ENCODE measurements at regions not wholly inside any gene's neighbourhood (a gene's known extent, or its start where the extent isn't known, plus 50 kb on each side); places are given as distances from the start of the nearest gene placed in this dataset.

DNA sequence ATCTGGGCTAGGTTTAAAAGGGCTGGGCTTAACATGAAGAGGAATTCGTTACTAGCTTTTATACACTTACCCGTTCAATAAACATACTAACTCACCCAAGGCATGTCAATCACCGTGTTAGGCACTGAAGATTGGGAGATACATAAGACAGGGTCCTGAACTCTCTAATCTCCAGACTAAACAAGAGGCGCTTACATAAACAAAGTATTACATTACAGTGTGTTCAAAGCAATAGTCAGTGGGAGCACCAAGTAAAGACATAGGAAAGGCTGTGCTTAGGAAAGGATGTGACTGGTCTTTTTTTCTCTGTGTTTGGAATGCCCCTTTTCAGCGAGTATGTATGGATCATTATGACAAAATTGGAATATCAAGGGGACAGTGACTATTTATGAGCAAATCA, 203.6 kb upstream of the ADRA1B start:
- FAIRE-seq: no peak

- no peak for FAIRE-seq
Measured at GRCh38 chr5:159713254-159713653, 203.0 kb upstream of the ADRA1B start.

DNA sequence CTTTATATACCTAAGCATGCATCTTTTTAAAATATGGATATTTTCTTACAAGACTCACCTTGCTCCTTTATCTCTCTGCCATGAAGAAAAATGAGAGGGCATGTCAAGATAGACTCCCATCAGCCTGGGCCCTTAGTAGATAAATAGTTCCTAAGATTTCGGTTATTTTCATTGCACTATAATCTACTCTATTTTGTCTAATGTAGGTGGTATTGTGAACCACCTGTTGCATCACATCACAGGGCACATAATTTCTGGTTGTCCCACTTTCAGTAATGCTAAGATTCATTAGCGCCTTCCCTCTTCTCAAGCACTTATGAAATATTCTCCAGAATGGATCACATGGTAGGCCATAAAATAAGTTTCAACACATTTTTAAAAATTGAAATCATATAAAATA, 202.5 kb upstream of the ADRA1B start:
- no peak for FAIRE-seq

- FAIRE-seq: no peak
Measured at GRCh38 chr5:159725475-159725874, 190.8 kb upstream of the ADRA1B start.

GRCh38 chr5:159727167-159727566, 189.1 kb upstream of the ADRA1B start:
- FAIRE-seq: no peak

GRCh38 chr5:159730285-159730684, 186.0 kb upstream of the ADRA1B start:
- FAIRE-seq: no peak

GRCh38 chr5:159732220-159732619, 184.1 kb upstream of the ADRA1B start:
- FAIRE-seq: no peak

DNA sequence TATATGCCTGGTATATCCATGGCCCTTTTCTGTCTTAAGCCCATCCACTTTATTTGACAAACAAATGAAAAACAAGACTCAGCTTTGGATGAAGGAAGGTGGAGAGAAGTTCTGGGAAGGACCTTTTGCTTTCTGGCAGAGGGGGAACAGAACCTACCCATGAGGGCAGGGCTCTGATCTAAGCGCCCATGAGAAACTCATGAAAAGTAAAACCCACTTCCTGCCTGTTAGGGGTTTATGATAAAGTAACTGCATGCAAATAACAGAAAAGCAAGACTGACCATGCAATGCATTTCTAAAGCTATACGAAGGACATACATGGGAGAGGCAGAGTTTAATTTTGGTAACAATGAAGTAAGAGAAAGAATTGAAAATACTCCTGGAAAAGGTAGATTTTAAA, 181.9 kb upstream of the ADRA1B start:
- no peak for FAIRE-seq

- no peak for FAIRE-seq
Measured at GRCh38 chr5:159735036-159735435, 181.2 kb upstream of the ADRA1B start.

- FAIRE-seq: no peak
Measured at GRCh38 chr5:159735749-159736660, 180.3 kb upstream of the ADRA1B start.

DNA sequence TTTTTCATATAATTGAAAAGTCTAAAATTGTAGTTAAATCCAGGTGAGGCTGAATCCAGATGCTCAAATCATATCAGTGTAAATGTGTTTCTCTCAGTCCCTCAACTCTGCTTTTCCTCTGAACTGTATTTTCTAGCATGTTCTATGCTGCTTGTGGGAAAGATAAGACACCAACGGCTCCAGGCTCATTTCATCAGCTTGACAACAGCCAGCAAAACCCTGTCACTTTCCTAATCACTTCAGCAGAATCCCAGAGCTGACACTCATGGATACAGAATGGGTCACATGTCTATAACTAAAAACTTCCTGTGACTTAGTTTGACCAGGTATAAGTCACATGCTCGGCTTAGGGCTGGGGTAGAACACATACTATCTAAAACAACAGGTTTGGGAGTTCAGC, 179.4 kb upstream of the ADRA1B start:
- no peak for FAIRE-seq

GRCh38 chr5:159737263-159737662, 179.0 kb upstream of the ADRA1B start:
- no peak for FAIRE-seq

DNA sequence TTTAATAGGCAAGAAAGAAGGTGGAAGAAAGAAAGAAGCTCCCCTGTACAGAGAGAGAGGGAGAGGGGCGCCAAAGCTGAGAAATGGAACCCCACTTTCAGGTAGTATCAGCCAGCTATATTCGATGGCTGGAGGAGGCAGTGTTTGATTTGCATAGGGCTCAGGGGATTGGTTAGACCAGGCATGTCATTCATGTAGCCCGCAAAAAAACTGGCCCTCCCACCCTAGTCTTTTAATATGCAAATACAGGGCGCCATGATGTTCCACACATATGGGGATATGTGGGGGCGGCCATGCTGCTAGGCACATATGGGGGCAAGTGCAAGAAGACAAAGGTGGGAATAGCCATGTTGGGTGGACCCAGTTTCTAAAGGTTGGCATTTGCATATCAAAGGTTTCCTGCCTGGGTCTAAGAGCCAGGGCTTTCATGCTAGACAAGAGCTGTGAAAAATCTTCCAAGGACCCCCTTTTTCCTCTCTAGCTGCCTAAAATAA, 174.4 kb upstream of the ADRA1B start:
- no peak for FAIRE-seq

DNA sequence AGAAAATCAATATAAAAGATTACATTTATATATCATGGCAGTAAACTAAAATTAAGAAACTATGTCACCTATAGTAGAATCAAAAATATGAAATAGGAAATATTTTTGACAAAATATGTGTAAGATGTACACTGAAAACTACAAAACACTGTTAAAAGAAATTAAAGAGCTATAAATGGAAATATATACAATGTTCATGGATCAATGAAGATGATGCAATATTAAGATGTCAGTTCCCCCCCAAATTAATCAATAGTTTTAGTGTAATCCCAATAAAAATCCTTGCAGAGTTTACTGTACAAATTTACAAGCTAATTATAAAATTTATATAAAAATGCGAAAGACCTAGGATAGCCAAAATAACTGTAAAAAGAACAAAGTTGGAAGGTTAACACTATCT, 173.0 kb upstream of the ADRA1B start:
- FAIRE-seq: no peak

- FAIRE-seq: no peak
Measured at GRCh38 chr5:159746707-159747106, 169.6 kb upstream of the ADRA1B start.

DNA sequence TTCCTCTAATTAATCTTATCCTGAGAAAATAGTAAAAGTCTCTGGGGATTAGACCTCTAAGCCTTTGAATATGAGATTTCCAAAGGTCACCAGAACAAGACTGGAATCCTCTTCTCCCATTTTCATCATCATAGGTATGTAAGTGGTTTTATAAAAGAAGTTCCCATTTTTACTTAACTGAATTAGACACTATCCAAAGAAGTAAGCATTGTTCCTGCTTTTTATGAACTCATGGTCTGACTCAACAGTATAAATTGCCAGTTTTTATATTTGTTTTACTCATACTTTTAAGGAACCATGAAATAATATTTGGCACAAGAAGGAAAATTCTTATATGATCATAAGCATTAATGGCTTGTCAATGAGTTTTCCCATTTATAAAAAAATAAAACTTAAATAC, 167.1 kb upstream of the ADRA1B start:
- no peak for FAIRE-seq

DNA sequence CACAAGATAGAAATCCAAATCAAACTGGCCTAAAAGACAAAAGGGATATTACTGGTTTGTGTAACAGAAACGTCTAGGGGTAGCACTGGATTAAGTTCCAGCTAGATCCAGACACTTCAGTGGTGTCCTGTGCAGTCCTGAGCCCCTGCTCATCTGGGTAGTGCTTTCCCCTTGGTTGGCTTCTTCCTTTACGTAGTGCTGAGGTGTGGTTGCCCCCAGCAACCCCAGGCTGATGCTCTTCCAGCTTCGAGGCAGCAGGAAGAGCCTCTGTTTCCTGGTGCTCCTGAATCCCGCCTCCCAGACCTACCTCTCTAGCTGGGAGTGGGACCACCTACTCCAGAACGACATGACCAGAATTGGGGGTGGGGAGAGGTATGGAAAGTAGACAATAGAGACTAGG, 166.1 kb upstream of the ADRA1B start:
- FAIRE-seq: no peak

DNA sequence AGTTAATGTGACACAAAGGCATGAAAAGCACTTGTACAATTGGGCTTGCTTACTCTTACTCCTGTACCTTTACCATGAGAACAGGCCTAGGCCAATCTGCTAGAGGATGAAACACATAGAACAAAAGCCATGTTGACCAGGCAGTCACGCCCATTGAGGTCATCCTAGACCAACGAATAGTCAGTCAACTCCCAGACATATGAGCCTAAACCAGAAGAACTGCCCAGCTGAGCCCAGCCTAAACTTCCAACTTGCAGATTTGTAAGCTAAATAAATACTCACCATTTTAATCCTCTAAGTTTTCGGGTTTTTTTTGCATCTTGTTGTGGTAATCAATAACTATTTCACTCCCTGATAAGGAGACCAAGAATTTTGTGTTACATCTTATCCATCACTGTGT, 164.8 kb upstream of the ADRA1B start:
- FAIRE-seq: no peak

- no peak for FAIRE-seq
Measured at GRCh38 chr5:159752622-159753275, 163.5 kb upstream of the ADRA1B start.

DNA sequence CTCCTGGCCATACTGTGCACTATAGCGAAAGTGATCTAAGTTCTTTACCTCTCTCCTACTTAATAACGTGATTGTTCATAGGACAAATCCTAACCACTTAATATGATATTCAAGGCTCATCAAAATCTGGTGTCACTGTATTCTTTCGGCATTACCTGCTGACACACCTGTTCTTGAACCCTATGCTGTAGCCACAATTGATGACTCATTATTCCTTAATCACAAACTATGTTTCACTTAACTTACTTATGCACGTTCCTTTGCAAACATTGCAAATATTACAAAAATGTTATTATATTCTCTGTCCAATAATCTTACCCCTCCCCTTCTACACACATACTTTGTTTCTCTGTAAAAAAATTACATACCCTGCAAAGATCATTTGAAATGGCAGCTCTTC, 158.1 kb upstream of the ADRA1B start:
- FAIRE-seq: no peak

DNA sequence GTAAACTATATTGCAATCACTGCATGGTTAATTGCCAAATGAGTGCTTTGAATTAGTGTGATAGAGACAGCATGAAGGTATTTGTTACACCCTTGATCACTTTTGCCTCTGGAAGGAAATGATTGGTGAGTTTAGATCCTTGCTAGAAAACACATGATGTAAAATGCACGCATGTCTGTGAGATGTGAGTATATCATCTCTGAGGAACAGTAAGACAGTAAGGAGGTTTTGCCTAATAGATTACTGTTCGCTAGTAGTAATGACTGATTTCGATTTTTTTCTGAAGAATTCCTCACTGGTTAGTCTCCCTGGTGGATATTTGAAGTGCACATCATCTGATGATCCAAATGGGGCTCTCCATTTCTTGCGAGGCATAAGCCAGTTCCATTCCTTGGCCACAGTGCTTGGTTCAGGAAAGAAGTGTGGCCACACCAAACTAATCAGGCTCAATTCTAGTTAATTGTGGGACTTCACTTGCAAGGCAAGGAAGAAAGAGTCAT, 156.4 kb upstream of the ADRA1B start:
- FAIRE-seq: no peak

GRCh38 chr5:159762921-159763320, 153.4 kb upstream of the ADRA1B start:
- no peak for FAIRE-seq

GRCh38 chr5:159763562-159763961, 152.7 kb upstream of the ADRA1B start:
- FAIRE-seq: no peak

Data from islet of Langerhans (tissue), 1 donor.